ENCODE measurements at regions not wholly inside any gene's neighbourhood (a gene's known extent, or its start where the extent isn't known, plus 50 kb on each side); places are given as distances from the start of the nearest gene placed in this dataset.
"Not testable (repeated sequence)": the region's sequence is repeated elsewhere in the genome, so short reads cannot be mapped to it uniquely, and the experiment has no call there.

DNA sequence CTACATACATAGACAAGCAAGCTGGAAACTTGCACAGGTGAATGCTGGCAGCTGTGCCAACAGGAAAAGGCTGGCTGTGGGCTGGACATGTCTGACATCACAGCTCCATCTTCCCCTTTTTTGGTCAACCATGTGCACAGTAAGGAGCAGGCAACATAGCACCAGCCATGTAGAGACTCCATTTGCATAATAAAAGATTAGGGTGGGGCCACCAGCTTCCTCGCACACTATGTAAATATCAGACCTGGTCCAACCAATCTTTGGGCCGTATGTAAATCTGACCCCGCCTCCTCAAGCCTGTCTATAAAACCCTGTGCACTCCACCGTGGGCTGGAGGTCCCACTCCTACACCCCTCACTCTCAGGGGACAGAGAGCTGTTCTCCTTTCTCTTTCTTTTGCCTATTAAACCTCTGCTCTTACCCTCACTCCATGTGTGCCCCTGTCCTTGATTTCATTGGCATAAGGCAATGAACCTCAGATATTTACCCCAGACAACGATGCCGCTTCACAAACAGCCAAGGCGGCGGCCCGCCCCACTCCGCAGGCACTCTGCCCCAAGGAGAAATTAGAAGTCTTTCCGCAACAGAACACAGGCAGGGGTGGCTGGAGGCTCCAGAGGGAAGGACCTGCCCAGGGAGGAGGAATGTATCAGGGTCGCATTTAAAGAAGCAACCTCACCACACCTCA lies 862.2 kb downstream of the TRIML1 start:
- H3K4me1 Mint-ChIP-seq, result no peaks in the 10 kb centered on the region
- H3K4me3 Mint-ChIP-seq, result no peak overlapping the region
- POLR2A ChIA-PET, result no interaction called here
- H3K36me3 Mint-ChIP-seq, result no peaks in the 10 kb centered on the region
- ATAC-seq (ENCODE audit: low read depth) (no peak), DNase-seq (no peak)
- H3K9me3 Mint-ChIP-seq, result peaks cover 9% of the 10 kb centered on the region
- no peak overlapping the region for H3K27ac Mint-ChIP-seq
- no peaks in the 10 kb centered on the region for H3K27me3 Mint-ChIP-seq

DNA sequence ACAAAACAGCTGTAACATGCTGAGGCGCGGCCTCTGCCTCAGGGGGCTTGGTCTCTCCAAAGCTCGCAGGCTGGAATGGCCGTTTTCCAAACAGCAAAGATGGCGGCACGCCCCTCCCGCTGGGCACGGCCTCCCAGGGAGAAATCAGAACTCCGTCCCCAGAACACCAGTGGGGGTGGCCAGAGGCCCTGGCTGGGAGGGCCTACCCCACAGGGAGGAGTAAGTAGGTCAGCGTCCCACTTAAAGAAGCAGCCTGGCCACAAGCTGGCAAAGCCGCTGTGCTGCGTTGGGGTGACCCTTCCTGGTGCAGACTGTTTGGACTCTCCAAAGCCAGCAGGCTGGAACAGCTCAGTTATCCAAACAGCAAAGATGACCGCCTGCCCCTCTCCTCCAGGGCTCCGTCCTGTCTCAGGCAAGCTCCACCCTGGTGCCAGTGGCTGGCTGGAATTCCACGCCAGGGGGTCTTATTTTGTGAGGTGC lies 862.8 kb downstream of the TRIML1 start:
- ATAC-seq (ENCODE audit: low read depth) (no peak), DNase-seq (no peak)
- Mint-ChIP-seq H3K4me1 (no peaks in the 10 kb centered on the region), H3K27me3 (no peaks in the 10 kb centered on the region), H3K27ac (no peak overlapping the region), H3K36me3 (no peaks in the 10 kb centered on the region), H3K4me3 (no peak overlapping the region), H3K9me3 (peaks cover 9% of the 10 kb centered on the region)
- POLR2A ChIA-PET, result no interaction called here

DNA sequence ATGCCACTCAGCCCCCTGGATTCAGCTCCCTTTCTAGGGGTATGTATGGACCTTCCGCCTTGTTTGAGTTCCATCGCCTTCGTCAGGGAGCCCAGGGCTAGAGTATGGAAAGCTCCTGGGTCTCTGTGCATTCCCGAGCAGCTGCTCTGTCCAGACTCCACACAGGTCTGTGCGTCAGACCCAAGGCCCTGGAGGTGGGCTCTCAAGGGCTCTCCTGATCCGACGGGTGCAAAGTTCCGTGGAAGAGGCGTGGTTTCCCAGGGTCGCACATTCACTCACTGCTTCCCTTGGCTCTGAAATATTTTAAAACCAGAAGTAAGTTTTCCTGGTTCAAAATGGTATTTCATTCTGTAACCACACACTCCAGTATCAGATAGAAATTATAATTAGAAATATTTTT lies 863.2 kb downstream of the TRIML1 start:
- Mint-ChIP-seq H3K36me3 (no peaks in the 10 kb centered on the region), H3K4me1 (no peaks in the 10 kb centered on the region), H3K27me3 (no peaks in the 10 kb centered on the region), H3K9me3 (peaks cover 9% of the 10 kb centered on the region), H3K27ac (no peak overlapping the region), H3K4me3 (no peak overlapping the region)
- DNase-seq, result no peak
- ATAC-seq (ENCODE audit: low read depth), result no peak
- POLR2A ChIA-PET, result no interaction called here

DNA sequence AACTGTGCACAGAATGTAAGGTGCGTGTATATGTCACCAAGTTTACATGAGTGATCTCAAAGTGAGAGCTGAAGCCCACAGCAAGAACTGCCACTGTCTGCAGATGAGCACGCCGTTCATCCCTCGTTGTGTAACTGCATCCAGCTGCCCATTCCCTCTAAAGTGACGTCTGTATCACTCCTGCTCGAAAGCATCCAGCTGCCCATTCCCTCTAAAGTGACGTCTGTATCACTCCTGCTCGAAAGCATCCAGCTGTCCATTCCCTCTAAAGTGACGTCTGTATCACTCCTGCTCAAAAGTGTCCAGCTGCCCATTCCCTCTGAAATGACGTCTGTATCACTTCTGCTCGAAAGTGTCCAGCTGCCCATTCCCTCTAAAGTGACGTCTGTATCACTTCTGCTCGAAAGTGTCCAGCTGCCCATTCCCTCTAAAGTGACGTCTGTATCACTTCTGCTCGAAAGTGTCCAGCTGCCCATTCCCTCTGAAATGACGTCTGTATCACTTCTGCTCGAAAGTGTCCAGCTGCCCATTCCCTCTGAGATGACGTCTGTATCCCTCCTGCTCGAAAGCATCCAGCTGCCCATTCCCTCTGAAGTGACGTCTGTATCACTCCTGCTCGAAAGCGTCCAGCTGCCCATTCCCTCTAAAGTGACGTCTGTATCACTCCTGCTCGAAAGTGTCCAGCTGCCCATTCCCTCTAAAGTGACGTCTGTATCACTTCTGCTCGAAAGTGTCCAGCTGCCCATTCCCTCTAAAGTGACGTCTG lies 871.4 kb downstream of the TRIML1 start:
- H3K36me3 Mint-ChIP-seq; H3K4me1 Mint-ChIP-seq; H3K27me3 Mint-ChIP-seq; H3K9me3 Mint-ChIP-seq; H3K4me3 Mint-ChIP-seq; ATAC-seq (ENCODE audit: low read depth); DNase-seq; H3K27ac Mint-ChIP-seq; POLR2A ChIA-PET: not testable (repeated sequence)

DNA sequence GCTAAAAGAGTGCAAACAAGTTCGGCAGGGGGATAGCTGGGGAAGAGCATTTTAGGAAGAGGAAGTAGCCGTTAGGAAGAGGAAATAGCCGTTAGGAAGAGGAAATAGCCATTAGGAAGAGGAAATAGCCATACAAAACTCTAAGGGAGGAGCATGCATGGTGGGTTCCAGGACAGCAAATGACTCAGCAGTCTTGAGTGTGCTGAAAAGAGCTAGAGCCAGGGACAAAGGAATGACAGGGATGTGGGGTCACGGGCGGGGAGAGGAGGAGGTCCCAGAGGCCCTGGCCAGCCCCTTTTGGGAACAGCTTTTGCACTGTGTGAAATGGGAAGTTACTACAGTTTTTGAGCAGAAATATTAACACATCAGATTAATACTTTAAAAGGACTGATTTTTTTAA lies 882.6 kb downstream of the TRIML1 start:
- no peak for ATAC-seq (ENCODE audit: low read depth)
- no peak overlapping the region for H3K4me3 Mint-ChIP-seq
- no peaks in the 10 kb centered on the region for H3K4me1 Mint-ChIP-seq
- no peaks in the 10 kb centered on the region for H3K27me3 Mint-ChIP-seq
- H3K27ac Mint-ChIP-seq, result no peak overlapping the region
- peaks cover 4% of the 10 kb centered on the region for H3K9me3 Mint-ChIP-seq
- H3K36me3 Mint-ChIP-seq, result no peaks in the 10 kb centered on the region
- DNase-seq, result no peak
- POLR2A ChIA-PET, result no interaction called here

DNA sequence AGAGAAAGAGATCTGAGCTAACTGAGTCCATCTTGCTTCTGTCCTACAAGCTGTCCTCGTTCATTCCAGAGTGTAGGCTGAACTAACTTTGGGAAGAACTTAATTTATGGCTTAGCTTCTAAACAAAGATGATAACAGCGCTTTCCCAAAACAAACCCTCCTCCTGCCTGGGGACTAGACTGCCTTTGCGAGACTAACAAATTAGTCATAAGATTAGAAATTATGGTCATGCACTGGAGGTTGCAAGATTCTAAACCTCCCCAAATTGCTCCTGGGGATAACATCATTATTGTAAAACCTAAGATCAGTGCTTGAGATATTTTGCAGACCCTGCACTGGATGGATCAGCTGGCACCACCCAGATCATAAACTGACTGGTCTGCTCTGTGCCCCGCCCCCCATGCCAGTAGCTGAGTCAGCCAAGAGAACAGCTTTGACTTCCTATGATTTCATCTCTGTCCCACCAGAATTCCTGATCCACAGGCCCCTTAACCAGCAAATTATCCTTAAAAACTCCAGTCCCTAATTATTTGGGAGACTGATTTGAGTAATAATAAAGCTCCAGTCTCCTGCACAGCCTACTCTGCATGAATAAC lies 883.3 kb downstream of the TRIML1 start:
- Mint-ChIP-seq H3K36me3 (no peaks in the 10 kb centered on the region), H3K27ac (no peak overlapping the region), H3K27me3 (no peaks in the 10 kb centered on the region), H3K4me3 (no peak overlapping the region), H3K9me3 (peaks cover 4% of the 10 kb centered on the region), H3K4me1 (no peaks in the 10 kb centered on the region)
- ATAC-seq (ENCODE audit: low read depth) (no peak), DNase-seq (no peak)
- POLR2A ChIA-PET, result no interaction called here

DNA sequence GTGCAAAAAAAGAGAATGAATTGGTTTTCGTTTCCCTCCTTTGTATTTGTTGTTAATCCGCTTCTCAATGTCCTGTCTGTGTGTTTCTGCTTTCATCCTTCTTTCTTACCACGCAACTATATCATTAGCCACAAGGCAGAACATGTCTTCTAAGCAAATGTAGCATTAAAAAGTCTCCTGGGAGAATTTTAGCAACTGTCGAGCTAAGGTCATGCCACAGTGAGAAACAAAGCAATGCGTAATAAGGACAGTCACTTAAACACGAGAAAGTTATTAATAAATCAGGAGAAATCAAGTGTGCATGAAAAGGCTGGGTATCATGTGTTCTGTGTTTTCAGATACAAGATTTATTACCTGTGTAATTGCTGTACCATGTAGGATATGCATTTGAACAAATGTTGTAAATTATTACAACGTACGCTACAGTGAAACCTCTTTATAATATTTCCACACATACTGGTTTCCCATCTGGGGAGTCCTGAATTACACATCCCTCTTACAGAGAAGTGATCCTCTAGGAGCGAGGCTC lies 890.8 kb downstream of the TRIML1 start:
- ATAC-seq (ENCODE audit: low read depth), result no peak

DNA sequence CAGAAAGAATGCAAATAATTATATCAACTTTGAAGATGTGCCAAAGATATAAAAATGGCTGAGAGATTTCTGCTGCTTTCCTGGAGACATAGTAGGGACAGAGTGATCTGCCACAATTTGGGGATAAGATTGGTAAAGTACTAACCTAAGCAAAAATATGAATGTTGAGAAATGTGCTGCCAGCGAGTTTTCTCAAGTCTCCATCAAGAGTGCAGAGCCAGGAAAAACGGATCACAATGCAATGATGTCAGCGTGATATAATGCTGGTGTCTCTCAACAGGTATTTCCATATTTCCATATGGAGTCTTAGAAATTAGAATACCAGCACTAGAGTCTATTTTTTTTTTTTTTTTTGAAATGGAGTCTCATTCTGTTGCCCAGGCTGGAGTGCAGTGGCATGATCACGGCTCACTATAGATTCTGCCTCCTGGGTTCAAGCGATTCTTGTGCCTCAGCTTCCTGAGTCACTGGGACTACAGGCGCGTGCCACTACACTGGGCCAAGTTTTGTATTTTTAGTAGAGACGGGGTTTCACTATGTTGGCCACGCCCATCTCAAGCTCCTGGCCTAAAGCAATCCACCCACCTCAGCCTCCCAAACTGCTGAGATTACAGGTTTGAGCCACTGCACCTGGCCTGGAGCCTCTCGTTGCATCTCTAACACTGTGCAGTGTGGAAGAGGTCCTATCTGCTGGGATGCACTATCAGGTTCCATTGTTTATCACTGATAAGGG lies 893.5 kb downstream of the TRIML1 start:
- H3K4me3 Mint-ChIP-seq, result no peak overlapping the region
- H3K9me3 Mint-ChIP-seq, result peaks cover 5% of the 10 kb centered on the region
- H3K4me1 Mint-ChIP-seq, result no peaks in the 10 kb centered on the region
- no peak for DNase-seq
- no peaks in the 10 kb centered on the region for H3K27me3 Mint-ChIP-seq
- POLR2A ChIA-PET, result no interaction called here
- no peak for ATAC-seq (ENCODE audit: low read depth)
- H3K27ac Mint-ChIP-seq, result no peak overlapping the region
- no peaks in the 10 kb centered on the region for H3K36me3 Mint-ChIP-seq

More for the DNA sequence above, 890.8 kb downstream of the TRIML1 start:
- H3K27me3 Mint-ChIP-seq, result no peaks in the 10 kb centered on the region
- H3K4me3 Mint-ChIP-seq, result no peak overlapping the region
- no peaks in the 10 kb centered on the region for H3K9me3 Mint-ChIP-seq
- no peaks in the 10 kb centered on the region for H3K4me1 Mint-ChIP-seq
- no peak for DNase-seq
- no peak overlapping the region for H3K27ac Mint-ChIP-seq
- no peaks in the 10 kb centered on the region for H3K36me3 Mint-ChIP-seq
- POLR2A ChIA-PET, result no interaction called here

DNA sequence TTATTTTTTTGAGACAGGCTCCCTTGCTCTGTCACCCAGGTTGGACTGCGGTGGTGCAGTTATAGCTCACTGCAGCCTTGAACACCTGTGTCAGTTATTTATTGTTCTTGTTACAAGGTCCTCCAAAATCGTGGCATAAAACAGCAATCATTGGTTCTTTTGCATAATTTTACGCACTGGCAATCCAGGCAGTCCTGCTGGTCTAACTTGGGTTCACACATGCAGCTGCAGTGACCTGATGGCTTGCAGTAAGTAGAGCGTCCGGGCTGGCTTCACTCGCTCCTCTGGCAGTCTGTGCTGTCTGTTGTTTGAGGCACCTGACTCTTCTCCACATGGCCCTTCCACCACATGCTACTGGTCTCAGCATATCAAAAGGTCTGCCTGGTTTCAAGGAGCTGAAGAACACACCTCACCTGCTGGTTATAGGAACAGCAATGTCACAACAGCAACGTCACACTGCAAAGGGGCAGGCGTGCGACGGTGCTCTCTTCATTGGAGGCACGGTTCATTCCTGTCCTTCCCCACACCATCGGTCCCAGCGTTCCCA lies 894.6 kb downstream of the TRIML1 start:
- DNase-seq, result no peak
- POLR2A ChIA-PET, result no interaction called here
- Mint-ChIP-seq H3K4me3 (no peak overlapping the region), H3K27me3 (no peaks in the 10 kb centered on the region), H3K4me1 (no peaks in the 10 kb centered on the region), H3K36me3 (no peaks in the 10 kb centered on the region), H3K27ac (no peak overlapping the region), H3K9me3 (peaks cover 6% of the 10 kb centered on the region)
- no peak for ATAC-seq (ENCODE audit: low read depth)

DNA sequence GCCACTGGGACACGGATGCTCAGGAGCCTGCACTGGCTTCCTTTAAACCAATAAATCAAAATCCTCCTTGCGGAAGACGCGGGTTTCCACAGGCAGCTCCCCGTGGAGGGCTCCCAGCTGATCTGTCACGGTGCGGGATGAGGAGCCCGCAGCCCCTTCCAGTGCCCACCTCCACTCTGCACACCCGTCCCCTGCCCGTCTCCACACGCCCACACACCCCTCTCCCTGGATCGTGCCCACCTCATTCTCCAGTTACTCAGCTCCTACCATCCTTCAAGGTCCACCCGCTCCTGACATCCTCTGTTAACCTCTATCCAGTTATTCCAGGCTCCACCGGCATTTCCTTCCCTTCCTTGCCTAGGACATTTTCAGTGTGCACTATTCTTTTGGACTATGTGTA lies 895.9 kb downstream of the TRIML1 start:
- ATAC-seq (ENCODE audit: low read depth), result no peak
- Mint-ChIP-seq H3K9me3 (peaks cover 8% of the 10 kb centered on the region), H3K27ac (no peak overlapping the region), H3K27me3 (no peaks in the 10 kb centered on the region), H3K4me3 (no peak overlapping the region), H3K4me1 (no peaks in the 10 kb centered on the region), H3K36me3 (no peaks in the 10 kb centered on the region)
- DNase-seq, result no peak
- POLR2A ChIA-PET, result no interaction called here

DNA sequence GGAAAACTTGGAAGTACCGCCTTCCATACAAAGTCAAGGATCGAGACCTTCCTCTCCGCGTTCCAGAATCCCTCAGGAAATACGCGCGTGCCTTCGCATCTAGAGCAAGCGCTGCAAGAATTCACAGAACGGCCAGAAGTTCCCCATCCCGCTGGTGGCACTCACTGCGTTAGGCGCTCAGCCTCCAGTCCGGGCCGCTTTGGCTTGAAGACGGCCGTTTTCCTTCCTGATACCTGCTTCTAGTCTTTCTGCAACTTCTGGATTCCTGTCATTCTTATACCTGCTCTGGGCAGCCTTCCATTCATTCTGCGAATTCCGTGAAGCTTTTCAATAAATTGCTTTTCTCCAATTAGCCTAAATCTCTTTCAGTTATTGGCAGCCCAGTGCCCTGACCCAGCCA lies 896.4 kb downstream of the TRIML1 start:
- Mint-ChIP-seq H3K27ac (no peak overlapping the region), H3K9me3 (peaks cover 9% of the 10 kb centered on the region), H3K36me3 (no peaks in the 10 kb centered on the region), H3K4me1 (no peaks in the 10 kb centered on the region), H3K4me3 (no peak overlapping the region), H3K27me3 (no peaks in the 10 kb centered on the region)
- POLR2A ChIA-PET, result no interaction called here
- ATAC-seq (ENCODE audit: low read depth) (no peak), DNase-seq (no peak)

DNA sequence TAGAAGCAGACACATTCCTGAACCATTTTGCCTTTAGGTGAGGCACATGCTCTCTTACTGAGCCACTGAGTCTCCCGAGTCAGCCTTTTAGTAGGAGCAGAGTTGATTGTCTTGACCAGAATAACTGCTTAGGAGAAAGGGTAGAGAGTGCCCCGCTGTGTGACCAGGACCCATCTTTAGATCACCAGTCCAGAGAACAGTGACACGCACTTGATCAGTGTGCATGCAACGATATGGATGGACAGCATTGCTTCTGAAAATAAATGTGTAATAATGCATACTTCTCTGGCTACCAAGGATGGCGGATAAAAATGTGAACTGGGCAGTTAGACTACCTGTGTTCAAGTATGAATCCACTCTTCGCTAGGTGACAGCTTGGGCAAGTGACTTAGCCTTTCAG lies 897.7 kb downstream of the TRIML1 start:
- no peak for ATAC-seq (ENCODE audit: low read depth)
- peaks cover 9% of the 10 kb centered on the region for H3K9me3 Mint-ChIP-seq
- DNase-seq, result no peak
- no peak overlapping the region for H3K4me3 Mint-ChIP-seq
- H3K4me1 Mint-ChIP-seq, result no peaks in the 10 kb centered on the region
- no peaks in the 10 kb centered on the region for H3K36me3 Mint-ChIP-seq
- no peak overlapping the region for H3K27ac Mint-ChIP-seq
- POLR2A ChIA-PET, result no interaction called here
- H3K27me3 Mint-ChIP-seq, result no peaks in the 10 kb centered on the region

DNA sequence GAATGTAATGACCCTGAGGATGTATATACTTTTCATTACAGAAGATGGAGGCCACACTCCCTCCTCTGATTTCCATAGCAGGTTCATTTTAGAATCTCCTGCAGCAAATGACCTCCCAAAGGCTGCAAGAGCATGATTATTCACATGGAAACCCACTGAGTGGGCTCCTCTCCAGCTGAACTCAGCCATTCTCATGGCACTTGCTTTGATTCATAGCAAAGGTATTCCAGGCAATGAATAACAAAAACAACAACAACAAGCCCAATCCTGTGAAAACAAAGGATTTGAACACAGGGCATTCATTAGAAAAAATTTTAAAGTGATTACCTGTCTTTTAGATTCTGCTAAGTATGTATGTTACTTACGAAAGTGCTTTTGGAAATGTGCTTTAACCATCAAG lies 894.0 kb upstream of the FRG1 start:
- no peak overlapping the region for H3K27ac Mint-ChIP-seq
- H3K36me3 Mint-ChIP-seq, result no peaks in the 10 kb centered on the region
- POLR2A ChIA-PET, result no interaction called here
- H3K4me1 Mint-ChIP-seq, result no peaks in the 10 kb centered on the region
- no peak for DNase-seq
- no peak for ATAC-seq (ENCODE audit: low read depth)
- H3K4me3 Mint-ChIP-seq, result no peak overlapping the region
- H3K9me3 Mint-ChIP-seq, result peaks cover 2% of the 10 kb centered on the region
- no peaks in the 10 kb centered on the region for H3K27me3 Mint-ChIP-seq
